Dermis blood vessel endothelial cell (primary cell): ENCODE measurements at regions not wholly inside any gene's neighbourhood (a gene's known extent, or its start where the extent isn't known, plus 50 kb on each side); places are given as distances from the start of the nearest gene placed in this dataset.
"Not testable (repeated sequence)": the region's sequence is repeated elsewhere in the genome, so short reads cannot be mapped to it uniquely, and the experiment has no call there.

Source experiments
- DNase-seq: peaks from one replicate; pipeline ENCODE4 v3.0.0; 2010

DNA sequence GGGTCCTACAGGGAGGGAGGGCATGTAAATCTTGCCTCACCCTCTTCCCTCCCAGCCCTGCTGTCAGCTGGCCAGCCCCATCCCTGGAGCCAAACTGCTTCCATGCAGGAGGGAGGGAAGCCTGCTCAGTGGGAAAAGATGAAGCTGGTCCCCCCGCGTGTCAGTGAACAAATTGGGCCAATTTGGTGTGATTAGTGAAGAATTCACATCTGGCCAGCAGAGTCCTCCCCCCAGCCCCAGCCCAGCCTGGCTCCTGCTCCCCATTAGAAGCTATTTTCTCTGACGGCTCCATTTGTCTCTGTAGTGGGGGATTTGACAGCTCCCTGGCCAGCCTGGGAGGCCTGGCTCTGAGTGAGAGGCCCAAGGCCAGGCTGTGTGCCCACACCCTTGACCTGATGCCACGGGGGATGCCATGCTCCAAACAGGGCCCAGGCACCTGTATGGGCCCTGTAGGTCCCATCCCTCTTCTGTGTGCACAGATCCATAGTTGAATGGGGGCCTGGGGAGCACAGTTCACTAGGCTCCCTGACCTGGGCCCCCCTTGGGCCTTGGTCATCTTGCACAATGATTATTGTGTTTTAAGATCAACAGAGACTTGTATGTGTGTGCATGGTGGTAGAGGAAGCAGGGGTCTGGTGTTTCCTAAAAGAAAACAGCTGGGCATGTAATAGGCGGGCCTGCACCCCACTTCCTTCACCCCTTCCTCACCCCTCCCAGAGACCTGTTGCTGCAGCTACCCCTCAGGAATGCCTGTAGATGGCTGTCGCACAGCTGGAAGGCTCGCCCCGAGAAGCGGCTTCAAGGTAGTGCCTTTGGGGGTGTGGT is 50.7 kb upstream of the TAC4 start:
- no peak for DNase-seq

DNA sequence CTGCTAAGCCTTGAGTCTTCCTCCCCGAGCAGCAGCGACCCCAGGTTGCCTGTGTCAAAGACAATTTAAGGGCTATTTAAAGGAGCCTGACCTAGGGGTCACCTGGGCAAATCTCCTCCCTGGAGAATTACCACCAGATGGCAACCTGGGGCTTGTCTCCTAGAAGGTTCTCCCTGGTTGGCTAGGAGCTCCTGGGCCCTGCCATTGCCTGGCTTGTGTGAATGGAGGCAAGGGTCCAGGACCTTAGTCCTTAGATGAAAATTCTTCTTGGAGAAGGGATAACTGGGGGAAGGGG is 51.3 kb upstream of the TAC4 start:
- DNase-seq, result peak; percentile 34

DNA sequence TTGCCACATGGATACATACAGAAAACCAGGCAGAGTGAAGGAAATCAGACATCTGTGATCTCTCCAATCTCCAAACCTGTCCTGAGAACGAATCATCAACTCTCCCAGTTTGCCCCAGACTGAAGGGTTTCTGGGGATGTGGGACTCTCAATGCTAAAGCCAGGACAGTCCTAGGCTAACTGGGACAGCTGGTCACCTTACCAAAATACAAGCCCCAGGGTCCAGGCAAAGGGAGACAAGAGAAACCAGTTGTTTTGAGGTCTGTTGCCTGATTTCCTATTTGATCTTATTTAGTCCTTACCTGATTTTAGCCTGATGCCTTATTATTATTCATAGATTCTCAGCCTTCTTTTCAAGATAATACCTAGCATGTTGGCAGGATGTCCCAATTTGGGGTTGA is 51.7 kb upstream of the TAC4 start:
- no peak for DNase-seq

DNA sequence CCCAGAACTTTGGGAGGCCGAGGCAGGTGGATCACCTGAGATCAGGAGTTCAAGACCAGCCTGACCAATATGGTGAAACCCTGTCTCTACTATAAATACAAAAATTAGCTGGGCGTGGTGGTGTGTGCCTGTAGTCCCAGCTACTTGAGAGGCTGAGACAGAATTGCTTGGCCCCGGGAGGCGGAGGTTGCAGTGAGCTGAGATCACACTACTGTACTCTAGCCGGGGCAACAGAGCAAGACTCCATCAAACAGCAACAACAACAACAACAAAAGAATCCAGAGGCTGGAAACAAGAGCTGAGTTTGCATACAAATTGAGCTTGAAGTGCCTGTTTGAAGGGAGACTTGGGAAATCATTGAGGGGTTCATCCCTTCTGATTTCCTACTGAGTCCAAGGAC is 52.9 kb upstream of the TAC4 start:
- not testable (repeated sequence) for DNase-seq

DNA sequence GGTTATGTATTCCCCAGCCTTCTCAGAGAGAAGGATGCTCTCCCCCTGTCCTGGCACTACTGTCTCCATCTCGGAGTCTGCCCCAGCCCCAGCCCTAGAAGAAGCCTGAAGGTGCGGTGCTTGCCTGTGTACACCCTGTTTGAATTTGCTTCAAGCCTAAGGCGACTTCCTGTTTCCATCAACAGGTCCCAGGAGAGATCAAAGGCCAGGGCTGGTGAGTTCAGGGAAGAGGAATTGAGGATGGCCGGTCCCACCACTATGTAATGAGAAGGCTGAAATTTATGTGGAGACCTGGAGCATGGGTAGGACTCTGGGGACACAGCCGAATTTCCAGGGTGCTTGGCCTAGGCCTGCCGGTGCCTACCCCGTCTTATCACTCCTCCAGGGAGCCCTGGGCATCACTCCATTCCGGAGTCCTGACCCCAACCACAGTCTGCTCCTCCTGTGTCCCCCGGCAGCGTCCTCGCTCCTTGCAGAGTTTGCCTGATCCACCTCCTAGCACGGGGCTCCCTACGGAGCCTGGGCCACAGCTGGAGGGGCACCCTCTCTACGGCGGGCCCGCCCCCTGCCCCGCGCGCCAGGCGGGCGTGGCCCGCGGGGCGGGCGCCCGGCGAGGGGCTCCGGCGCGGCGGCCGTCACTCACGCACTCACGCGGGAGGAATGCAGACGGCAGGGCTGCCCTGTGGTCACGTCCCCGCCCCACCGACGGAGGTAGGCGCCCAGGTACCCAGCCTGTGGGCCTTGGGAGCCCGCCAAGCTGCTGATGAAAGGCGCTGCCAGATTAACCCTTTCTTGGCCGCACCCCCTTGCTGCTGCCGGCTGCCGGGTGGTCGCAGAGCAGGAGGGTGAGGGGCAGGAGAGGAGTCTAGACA is 53.8 kb upstream of the TAC4 start:
- DNase-seq, result no peak

DNA sequence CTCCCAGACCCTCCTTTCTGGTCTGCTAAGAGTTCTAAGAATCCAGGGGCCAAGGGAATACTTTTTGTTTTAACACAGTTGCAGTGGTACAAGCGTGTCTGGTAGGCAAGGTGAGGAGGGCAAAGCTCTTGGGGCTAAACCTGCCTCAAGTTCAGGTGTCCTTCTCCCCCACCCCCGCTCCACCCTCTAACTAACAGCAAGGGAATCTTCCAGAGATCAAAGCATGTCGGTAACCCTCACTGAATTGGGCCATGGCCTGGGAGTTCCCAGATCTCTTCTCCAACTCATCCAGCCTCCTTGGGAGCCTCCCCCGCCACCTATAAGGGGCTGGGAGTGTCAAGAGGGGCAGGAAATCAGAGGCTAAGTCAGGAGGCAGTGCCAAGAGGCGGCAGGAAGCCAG is 55.7 kb upstream of the TAC4 start:
- DNase-seq, result no peak

DNA sequence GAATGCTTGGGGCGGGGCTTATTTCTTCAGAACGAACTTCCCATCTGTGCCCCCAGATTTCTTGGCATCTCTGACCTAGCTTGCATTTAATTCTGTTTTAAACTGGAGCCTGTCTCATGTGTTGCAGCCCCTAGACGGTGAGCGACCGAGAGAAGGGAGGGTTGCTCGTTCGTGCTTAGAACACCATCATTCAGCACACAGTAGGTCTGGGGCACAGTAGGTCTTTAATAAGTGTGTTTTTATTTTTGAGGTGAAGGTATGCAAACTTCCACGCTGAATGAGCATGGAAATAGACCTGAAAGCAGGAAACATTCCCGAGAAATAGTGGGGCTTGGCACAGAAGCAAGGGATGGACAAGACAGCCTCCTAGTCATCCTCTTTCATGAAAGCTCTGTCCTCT is 57.0 kb upstream of the TAC4 start:
- DNase-seq, result no peak

DNA sequence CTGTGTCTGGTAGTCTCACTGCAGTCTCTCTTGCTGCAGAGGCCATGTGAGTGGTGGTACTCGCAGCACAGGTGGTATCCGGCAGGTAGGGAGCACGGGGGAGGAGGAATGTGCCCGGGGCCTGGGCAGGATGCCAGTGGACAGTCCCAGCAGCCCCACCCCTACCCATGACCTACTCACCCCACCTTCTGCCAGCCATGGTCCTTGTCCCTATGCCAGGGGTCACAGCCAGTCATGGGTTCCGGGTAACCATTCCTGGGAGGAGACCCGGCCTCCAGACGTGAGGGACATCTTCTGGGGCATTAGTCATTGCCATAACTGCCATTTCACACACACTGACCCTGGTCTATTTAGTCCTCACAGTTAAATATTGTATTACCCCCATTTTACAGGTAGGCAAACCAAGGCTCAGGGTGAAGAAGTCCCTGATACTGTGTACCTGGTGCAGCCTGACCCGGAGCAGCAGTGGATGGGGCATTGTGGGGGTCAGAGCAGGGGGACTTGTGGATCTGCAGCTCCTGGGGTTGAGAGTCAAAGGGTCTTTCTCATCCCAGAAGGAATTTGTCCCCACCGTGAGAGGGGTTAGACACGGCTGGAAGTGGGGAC is 58.8 kb upstream of the TAC4 start:
- DNase-seq, result no peak

DNA sequence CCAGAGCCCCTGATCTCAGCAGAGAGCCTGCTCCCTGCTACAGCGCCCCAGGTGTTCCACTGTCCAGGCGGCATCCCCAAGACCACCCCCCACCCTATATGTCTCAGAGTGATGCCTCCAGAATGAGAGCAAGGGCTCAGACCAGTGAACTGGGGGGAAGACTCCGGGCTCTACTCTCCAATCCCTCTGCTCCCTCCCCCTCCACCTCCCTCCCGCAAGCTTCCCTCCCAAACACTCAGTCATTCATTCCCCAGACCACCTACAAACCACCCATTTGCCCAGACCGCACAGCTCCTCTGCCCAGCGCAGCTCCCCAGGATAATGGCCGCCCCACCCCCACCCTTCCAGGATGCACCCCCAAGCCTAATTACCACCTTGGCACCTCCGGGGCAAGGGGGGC is 59.4 kb upstream of the TAC4 start:
- no peak for DNase-seq

DNA sequence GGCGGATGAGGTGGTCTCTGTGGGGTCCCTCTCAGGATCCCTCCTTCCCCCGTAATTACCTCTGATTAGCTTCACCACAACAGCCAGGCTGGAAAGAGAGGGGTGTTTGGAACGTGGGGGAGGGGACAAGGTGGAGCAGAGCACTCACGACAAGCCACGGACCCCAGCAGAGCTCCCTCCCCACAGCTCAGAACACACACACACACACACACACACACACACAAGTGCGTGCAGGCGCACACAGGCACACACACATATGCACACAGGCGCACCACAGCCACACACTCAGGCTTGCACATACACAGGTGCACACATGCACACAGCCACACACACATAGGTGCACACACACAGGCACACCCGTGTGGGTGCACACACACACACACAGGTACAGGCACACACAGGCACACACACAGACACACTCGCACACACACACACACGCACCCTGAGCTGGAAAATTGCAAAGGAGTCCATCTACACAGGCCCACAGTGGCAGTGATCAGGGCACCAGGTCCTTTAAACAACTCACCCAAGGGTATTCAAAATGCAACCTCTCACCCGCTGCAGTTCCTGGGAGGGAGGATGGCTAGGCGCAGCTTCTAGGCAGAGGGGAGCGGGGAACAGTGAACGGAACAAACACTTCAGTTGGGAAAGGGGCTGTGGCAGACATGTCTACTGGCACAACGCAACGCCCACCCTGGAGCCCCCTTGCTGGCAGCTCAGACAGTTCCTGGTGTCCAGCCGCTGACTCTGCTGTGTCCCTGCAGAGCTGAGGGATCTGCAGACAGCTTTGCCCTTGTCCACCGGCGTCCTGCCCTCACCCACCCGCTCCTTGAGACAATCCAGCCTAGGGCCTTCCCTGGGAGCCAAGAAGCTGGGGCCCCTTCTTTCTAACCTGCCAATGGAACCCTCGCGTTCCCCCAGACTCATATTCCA is 59.9 kb upstream of the DLX4 start:
- no peak for DNase-seq

DNA sequence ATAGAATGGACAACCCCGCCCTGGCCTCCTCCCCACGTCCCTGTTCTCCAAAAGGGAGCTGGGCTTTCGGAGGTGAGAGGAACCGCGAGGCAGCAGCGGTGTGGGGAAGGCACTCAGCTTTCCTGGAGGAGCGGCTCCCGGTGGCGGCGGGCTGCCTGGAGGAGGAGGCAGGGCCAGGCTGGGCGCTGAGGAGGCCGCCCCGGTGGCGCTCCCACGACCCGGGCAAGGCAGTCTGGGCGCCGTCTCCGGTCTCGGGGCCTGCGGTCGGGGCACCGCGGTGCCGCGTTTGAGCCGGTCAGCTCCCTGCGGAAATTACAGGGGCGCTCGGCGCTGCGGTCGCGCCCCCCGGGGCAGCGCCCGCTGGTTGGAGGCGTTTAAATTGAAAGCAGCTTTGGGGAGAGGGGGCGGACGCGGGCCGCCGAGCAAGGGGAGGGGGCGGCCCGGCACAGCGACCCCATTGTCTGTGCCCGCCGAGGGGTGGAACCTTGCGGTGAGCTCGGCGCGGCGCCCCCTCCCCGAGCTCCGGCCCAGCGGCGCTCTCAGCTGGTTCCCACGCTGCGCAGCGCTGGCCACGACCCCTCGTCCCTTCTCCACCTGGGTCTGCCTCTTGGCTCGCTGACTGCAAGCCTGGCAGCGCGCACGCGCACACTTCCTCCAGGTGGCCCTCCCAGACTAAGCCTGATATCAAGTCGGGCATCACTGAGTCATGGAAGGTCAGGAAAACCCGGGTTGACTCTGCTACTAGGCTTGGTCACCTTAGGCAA is 58.7 kb upstream of the DLX4 start:
- peak; percentile 15 for DNase-seq

DNA sequence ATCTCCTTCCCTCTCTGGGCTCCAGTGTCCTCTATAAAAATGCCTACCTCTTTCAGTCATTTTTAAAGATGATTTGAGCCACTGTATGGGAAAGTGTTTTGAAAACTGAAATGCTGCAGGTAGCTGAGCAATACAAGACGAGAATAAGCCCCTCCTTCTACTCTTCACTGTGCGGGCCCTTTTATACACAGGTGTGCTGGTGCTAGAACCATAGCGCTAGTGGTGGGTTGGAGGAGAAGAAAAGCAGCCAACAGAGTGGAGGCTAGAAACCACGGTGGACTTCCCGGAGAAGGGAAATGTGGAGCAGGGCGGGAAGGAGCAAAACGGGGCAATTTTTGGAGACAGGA is 58.2 kb upstream of the DLX4 start:
- no peak for DNase-seq

DNA sequence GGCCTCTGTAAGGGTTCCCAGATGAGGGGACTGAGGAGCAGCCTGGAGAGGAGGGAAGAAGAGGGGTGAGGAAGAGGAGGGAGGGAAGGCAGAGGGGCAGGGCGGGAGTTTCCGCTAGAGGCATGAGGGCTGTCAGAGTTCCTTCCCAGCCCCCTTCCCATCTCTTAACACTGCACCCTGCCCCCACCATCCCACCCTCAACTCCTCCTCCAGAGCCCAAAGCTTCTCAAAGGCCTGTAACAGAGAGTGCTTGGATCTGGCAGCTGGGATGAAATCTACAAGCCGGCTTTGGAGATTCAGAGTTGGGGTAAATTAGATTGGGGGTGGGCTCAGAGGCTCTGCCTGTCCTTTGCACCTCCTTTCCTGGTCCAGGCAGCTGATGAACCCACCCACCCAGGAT is 57.3 kb upstream of the DLX4 start:
- DNase-seq, result no peak

DNA sequence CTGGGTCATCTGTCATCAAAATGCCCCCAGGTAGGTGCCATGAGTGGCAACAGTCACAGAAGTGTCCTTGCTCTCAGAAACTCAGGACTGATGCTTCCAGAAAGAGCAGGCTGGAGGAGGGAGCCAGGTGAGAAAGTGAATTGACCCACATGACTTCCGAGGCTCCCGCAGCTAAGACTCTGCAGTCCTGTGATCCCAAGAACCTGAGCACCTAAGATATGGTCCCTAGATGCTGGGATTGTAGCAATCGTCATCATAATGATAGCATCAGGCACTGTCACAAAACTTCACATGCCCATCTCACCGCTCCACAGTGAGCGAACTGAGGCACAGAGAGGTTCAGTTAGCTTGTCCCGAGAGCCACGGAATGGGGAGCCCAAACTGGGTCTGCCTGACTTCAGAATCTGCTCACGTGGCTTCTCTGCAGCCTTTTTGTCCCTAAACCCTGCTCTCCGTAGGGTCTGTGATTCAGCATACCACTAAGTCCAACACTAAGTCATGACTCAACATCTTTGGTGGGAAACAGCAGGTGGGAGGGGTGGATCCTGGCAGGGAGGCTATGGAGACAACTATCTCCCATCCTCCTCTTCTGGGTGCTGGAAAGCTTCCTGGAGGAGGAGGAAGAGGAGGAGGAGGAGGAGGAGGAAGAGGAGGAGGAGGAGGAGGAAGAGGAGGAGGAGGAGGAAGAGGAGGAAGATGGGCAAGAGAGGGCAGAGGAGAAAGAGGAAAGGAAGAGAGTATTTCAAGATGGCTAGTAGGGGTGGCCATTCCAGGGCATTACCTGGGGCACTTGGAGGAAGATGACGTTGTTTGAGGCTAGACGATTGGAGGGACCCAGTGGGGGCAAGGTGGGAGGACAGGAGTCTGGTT is 55.5 kb upstream of the DLX4 start:
- no peak for DNase-seq

DNA sequence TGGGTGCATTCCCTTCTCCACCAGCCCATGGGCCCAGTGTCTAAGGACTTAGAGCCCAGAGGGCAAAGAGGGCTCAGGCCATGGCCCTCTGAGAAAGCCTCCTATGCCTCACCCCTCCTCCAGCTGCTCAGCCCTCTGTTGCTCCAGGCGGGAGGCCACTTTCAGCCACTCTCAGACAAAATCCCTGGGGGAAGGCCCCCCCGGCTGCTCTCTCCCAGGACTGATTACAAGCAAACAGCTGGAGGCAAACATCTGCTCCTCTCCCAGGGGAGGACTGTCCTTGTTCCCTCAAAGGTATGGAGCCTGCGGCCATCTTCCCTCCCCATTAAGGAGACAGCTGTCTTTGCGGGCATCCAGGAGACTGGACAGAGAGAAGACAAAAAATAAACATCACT is 54.9 kb upstream of the DLX4 start:
- DNase-seq, result no peak

DNA sequence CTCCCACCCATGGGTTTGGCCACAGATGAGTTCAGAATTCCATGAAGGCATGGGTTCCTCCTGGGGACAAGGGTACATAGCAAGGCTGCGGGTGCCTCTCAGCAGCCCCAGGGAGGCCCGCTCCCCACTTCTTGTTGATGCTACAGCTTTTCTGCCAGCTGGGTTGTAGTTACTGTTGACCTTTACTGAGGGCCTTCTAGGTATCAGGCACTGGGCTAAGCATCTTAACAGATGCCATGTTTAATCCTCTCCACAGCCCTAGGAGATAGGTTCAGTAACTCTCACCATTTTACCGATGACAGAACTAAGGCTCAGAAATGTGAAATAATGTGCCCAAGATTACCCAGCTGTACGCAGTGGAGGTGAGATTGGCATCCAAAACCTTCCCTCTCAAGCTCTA is 54.3 kb upstream of the DLX4 start:
- DNase-seq, result no peak

DNA sequence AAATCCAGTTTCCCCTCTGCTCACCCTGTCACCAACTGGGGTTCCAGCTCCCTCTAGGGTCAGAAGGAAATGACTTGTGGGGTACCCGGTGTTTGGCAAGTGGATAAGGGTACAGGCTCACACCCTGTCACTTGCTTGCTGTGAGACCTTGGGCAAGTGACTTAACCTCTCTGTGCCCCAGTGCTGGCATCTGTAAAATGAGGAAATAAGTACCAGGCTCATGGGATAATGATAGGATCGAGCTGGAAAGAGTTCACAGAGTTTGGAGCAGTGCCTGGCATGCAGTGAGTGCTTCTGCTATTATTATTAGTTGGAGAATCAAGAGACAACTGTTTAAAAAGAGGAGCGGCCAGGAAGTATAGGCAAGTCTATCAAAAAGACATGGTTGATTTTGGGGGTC is 53.7 kb upstream of the DLX4 start:
- DNase-seq, result no peak

DNA sequence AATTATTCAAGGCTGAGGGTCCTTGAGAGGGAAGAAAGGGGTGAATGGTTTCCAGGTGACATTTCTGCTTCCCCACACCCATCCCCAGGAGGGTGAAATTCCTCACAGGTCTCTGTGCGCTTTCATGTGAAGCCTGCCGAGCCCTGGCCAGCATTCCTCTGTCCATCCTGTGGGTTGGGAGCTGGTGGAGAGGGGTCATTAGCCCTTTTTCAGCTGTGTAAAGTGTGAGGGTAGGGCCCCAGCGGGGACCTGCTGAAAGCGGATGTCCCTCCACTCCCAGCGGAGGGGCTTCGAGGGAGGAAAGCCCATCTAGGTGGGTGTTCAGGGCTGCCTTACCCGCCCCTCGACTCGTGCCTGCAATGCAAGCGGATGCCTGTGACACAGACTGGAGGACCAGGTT is 53.3 kb upstream of the DLX4 start:
- DNase-seq, result no peak

DNA sequence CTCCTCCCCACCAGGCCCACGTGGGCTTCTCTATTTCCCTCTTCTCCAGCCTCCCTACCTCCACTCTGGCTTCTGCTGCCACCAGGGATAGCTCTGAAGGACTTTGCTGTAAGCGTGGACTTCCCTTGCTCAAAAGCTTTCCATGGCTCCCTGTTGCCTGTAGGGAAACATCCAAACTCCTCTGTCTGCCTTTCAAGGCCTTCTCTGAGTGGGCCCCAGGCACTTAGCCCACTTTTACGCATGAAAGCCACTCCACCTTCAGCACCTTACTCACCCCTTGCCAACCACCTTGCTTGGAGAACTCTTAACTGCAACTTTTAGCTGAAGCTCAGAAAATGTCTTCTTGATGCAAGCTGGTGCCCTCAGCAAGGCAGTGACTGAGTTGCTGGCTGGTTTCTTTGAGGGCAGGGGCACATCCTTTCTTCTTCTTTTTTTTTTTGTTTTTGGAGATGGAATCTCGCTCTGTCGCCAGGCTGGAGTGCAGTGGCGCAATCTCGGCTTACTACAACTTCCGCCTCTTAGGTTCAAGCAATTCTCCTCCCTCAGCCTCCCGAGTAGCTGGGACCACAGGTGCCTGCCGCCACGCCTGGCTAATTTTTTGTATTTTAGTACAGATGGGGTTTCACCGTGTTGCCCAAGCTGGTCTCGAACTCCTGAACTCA is 52.0 kb upstream of the DLX4 start:
- DNase-seq, result no peak

DNA sequence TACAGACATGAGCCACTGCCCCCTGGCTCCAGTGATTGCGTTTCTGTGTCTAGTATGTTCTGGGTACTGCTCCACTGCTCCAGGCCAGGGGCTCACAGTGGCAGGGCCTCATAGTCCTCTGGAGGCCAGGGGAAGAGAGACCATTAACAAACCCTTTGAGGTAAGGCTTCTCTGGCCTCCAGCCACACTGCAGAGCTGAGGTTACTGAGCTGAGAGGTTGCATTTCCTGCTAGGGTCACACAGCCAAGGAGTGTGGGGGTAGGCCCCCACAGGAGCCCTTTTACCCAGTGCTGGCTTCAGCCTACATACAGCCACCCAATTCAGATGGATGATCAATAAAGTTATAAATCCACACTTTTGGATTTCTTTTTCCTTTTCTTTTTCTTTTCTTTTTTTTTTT is 50.4 kb upstream of the DLX4 start:
- no peak for DNase-seq
